Activated T-cell treated with anti-CD3 and anti-CD28 coated beads, Interleukin-2, amount 50 U/mL, for 48 hours (primary cell): ENCODE measurements at regions not wholly inside any gene's neighbourhood (a gene's known extent, or its start where the extent isn't known, plus 50 kb on each side); places are given as distances from the start of the nearest gene placed in this dataset.

Source experiments
- DNase-seq, 2 experiments: peaks; one replicate each; pipeline ENCODE4 v3.0.0-alpha.2; 2020

- no peak for DNase-seq
Observed at GRCh38 chr3:102163039-102163817, 271.6 kb upstream of the ZPLD1 start.

- no peak for DNase-seq
Observed at GRCh38 chr3:102163818-102164154, 271.0 kb upstream of the ZPLD1 start.

GRCh38 chr3:102165367-102165766 lies 269.4 kb upstream of the ZPLD1 start:
- DNase-seq: no peak

- DNase-seq: no peak
Observed at GRCh38 chr3:102169915-102170479, 264.8 kb upstream of the ZPLD1 start.

GRCh38 chr3:102170545-102170944 lies 264.3 kb upstream of the ZPLD1 start:
- no peak for DNase-seq

- DNase-seq: no peak
Observed at GRCh38 chr3:102174312-102174712, 260.5 kb upstream of the ZPLD1 start.

GRCh38 chr3:102174832-102175374 lies 259.9 kb upstream of the ZPLD1 start:
- no peak for DNase-seq

- no peak for DNase-seq
Observed at GRCh38 chr3:102176333-102177050, 258.3 kb upstream of the ZPLD1 start.

- DNase-seq: no peak
Observed at GRCh38 chr3:102177075-102177755, 257.6 kb upstream of the ZPLD1 start.

- DNase-seq: no peak
Observed at GRCh38 chr3:102178817-102179216, 256.0 kb upstream of the ZPLD1 start.

- no peak for DNase-seq
Observed at GRCh38 chr3:102179326-102180177, 255.3 kb upstream of the ZPLD1 start.

GRCh38 chr3:102180280-102180931 lies 254.4 kb upstream of the ZPLD1 start:
- DNase-seq: no peak

- no peak for DNase-seq
Observed at GRCh38 chr3:102181175-102181920, 253.5 kb upstream of the ZPLD1 start.

- DNase-seq: no peak
Observed at GRCh38 chr3:102182162-102182561, 252.7 kb upstream of the ZPLD1 start.

- no peak for DNase-seq
Observed at GRCh38 chr3:102183186-102183585, 251.6 kb upstream of the ZPLD1 start.

GRCh38 chr3:102183623-102184022 lies 251.2 kb upstream of the ZPLD1 start:
- no peak for DNase-seq

- no peak for DNase-seq
Observed at GRCh38 chr3:102189541-102189940, 245.3 kb upstream of the ZPLD1 start.

GRCh38 chr3:102189956-102190723 lies 244.7 kb upstream of the ZPLD1 start:
- no peak for DNase-seq

- DNase-seq: no peak
Observed at GRCh38 chr3:102192575-102192974, 242.2 kb upstream of the ZPLD1 start.

- DNase-seq: no peak
Observed at GRCh38 chr3:102193255-102193654, 241.6 kb upstream of the ZPLD1 start.
